GM12878 (cell line): ENCODE measurements at regions not wholly inside any gene's neighbourhood (a gene's known extent, or its start where the extent isn't known, plus 50 kb on each side); places are given as distances from the start of the nearest gene placed in this dataset.

Experiments used
- ATAC-seq: fragments of 200-7000 bp; cut with Tn5 transposase; 3 replicates; pipeline ENCODE4 v1.9.1; 2020; ENCODE audit warnings: mild to moderate bottlenecking, moderate library complexity
- BruUV-seq: library from RNA; stranded (reverse); fragments of 400-500 nt; replicated peaks from 2 replicates; lab custom pipeline; 2021; lab: Mats Ljungman, UMichigan
- CTCF ChIA-PET: fragments of 300-600 bp; sonication (Branson Sonifier 250); formaldehyde crosslinking; extraction: SDS; loops from one replicate; lab custom pipeline; 2021; ENCODE audit warnings: inconsistent platforms; lab: Yijun Ruan, JAX
- POLR2A ChIA-PET: fragments of 350-600 bp; formaldehyde crosslinking; extraction: SDS; loops from one replicate; lab custom pipeline; 2021; ENCODE audit warnings: inconsistent platforms; lab: Charles Lee
- RAD21 ChIA-PET: fragments of 300-600 bp; sonication (Branson Sonifier 250); formaldehyde crosslinking; loops from one replicate; lab custom pipeline; 2023; ENCODE audit warnings: antibody characterized with exemption; ENCODE audit not compliant: unreplicated experiment; lab: Charles Lee
- SMC1A ChIA-PET: fragments of 300-600 bp; sonication (Branson Sonifier 250); formaldehyde crosslinking; loops from one replicate; lab custom pipeline; 2023; ENCODE audit not compliant: unreplicated experiment, uncharacterized antibody; lab: Charles Lee
- DNase-seq: peaks from one replicate; pipeline ENCODE4 v3.0.0-alpha.2; 2011; ENCODE audit warnings: low read depth, low spot score
- FAIRE-seq: peaks from 3 replicates; lab custom pipeline; 2011; peaks lifted over from hg19 to GRCh38; lab: Jason Lieb, UNC
- H2AFZ ChIP-seq: 2 replicates; pipeline ENCODE4 v1.6.0; 2011; ENCODE audit warnings: low read depth, low read length, control low read depth; ENCODE audit not compliant: control insufficient read depth
- H3K27ac ChIP-seq: 2 replicates; pipeline ENCODE4 v1.5.1; 2011; ENCODE audit warnings: control low read depth; ENCODE audit not compliant: control insufficient read depth, insufficient read depth
- H3K27me3 ChIP-seq, 2 experiments: replicated peaks in 1 of 2; 2 replicates each; pipeline versions ENCODE4 v1.6.0 to v1.6.1; 2011; ENCODE audit warnings: low read length in 1 of 2; ENCODE audit not compliant: control insufficient read depth in 2 of 2, insufficient read depth in 2 of 2
- H3K36me3 ChIP-seq, 2 experiments: 2 replicates each; pipeline ENCODE4 v1.5.1; 2011; ENCODE audit warnings: low read length in 1 of 2; ENCODE audit not compliant: control insufficient read depth in 2 of 2, insufficient read depth in 2 of 2
- H3K4me1 ChIP-seq: 2 replicates; pipeline ENCODE4 v1.6.1; 2011; ENCODE audit warnings: mild to moderate bottlenecking, low read length, moderate library complexity, mixed read lengths; ENCODE audit not compliant: control insufficient read depth, insufficient read depth
- H3K4me2 ChIP-seq: 2 replicates; pipeline ENCODE4 v1.6.0; 2011; ENCODE audit warnings: control low read depth; ENCODE audit not compliant: control insufficient read depth, insufficient read depth
- H3K4me3 ChIP-seq: fragments of 200-600 bp; sonication (generic); 2 replicates; pipeline ENCODE4 v1.5.1; 2016
- H3K79me2 ChIP-seq: 2 replicates; pipeline ENCODE4 v1.6.0; 2011; ENCODE audit warnings: low read length; ENCODE audit not compliant: control insufficient read depth, insufficient read depth
- H3K9ac ChIP-seq: 2 replicates; pipeline ENCODE4 v1.8.0; 2011; ENCODE audit warnings: low read length, control low read depth, mixed read lengths; ENCODE audit not compliant: control insufficient read depth, insufficient read depth
- H3K9me3 ChIP-seq: replicated peaks from 3 replicates; pipeline ENCODE4 v1.5.1; 2011; ENCODE audit warnings: mild to moderate bottlenecking, low read length; ENCODE audit not compliant: control insufficient read depth, insufficient read depth
- H4K20me1 ChIP-seq: 2 replicates; pipeline ENCODE4 v1.6.0; 2011; ENCODE audit not compliant: control insufficient read depth, insufficient read depth
- ATF2 ChIP-seq: IDR thresholded peaks from 2 replicates; pipeline ENCODE4 v1.6.1; 2012; ENCODE audit warnings: low read length, inconsistent platforms
- IRF4 ChIP-seq: IDR thresholded peaks from 2 replicates; pipeline ENCODE4 v1.6.1; 2011; ENCODE audit warnings: low read depth, low read length
- MTA3 ChIP-seq: IDR thresholded peaks from 2 replicates; pipeline ENCODE4 v1.6.1; 2012; ENCODE audit warnings: low read length, inconsistent platforms, borderline replicate concordance
- NBN ChIP-seq: fragments of 450-650 bp; IDR thresholded peaks from 2 replicates; pipeline ENCODE4 v1.6.1; 2016
- RB1 ChIP-seq: fragments of 450-650 bp; formaldehyde crosslinking; IDR thresholded peaks from 2 replicates; pipeline ENCODE4 v1.6.1; 2017; ENCODE audit warnings: mild to moderate bottlenecking, borderline replicate concordance
- SMAD1 ChIP-seq: fragments of 450-650 bp; IDR thresholded peaks from 2 replicates; pipeline ENCODE4 v1.6.1; 2018; ENCODE audit warnings: mild to moderate bottlenecking, low read depth; ENCODE audit not compliant: partially characterized antibody
- SMAD5 ChIP-seq: IDR thresholded peaks from 2 replicates; pipeline ENCODE4 v1.6.1; 2016; ENCODE audit warnings: antibody characterized with exemption, low read depth
- SREBF2 ChIP-seq: IDR thresholded peaks from 2 replicates; pipeline ENCODE4 v1.6.1; 2012; ENCODE audit warnings: mild to moderate bottlenecking, low read length
- SRF ChIP-seq, 2 experiments: IDR thresholded peaks; 2 replicates each; pipeline ENCODE4 v1.6.1; 2011; ENCODE audit warnings: low read depth in 2 of 2, low read length in 2 of 2, mild to moderate bottlenecking in 1 of 2, moderate library complexity in 1 of 2
- TCF12 ChIP-seq: IDR thresholded peaks from 2 replicates; pipeline ENCODE4 v1.6.1; 2011; ENCODE audit warnings: low read depth, mild to moderate bottlenecking, low read length
- ZBTB33 ChIP-seq: fragments of 450-650 bp; IDR thresholded peaks from 2 replicates; pipeline ENCODE4 v1.6.1; 2017; ENCODE audit warnings: mild to moderate bottlenecking
- WGBS: methylation state at CpG from one replicate; pipeline ENCODE4 v1.1.6; 2016; ENCODE audit warnings: low lambda C conversion rate; ENCODE audit not compliant: insufficient replicate concordance, insufficient coverage; ENCODE audit errors: missing lambda C conversion rate; 5-methylcytosine and 5-hydroxymethylcytosine counted together
- in situ Hi-C: fragments of 300-500 bp; cut with MboI; formaldehyde crosslinking; loops from 9 replicates; pipeline ENCODE4 v1.14.3; 2018; ENCODE audit warnings: mixed read lengths
- intact Hi-C: fragments of 100-400 bp; cut with micrococcal nuclease; formaldehyde crosslinking; loops from one replicate; pipeline ENCODE4 v1.14.2; 2022; ENCODE audit not compliant: unreplicated experiment
- TF ChIP-seq, protein P1 (sequence below): IDR thresholded peaks from 2 replicates; pipeline ENCODE4 v1.6.1; 2012; ENCODE audit warnings: low read depth, low read length, improper control_type of control experiment
- TF ChIP-seq, protein P2 (sequence below): IDR thresholded peaks from 2 replicates; pipeline ENCODE4 v1.6.1; 2011; ENCODE audit warnings: borderline replicate concordance, low read depth, mild to moderate bottlenecking, moderate library complexity, mixed read lengths, low read length; ENCODE audit not compliant: insufficient read depth; ENCODE audit errors: extremely low read length
- TF ChIP-seq, protein P3 (sequence below): fragments of 450-650 bp; IDR thresholded peaks from 2 replicates; pipeline ENCODE4 v1.6.1; 2018; ENCODE audit warnings: borderline replicate concordance, mild to moderate bottlenecking; ENCODE audit not compliant: partially characterized antibody
- TF ChIP-seq, protein P4 (sequence below): IDR thresholded peaks from 2 replicates; pipeline ENCODE4 v1.6.1; 2011; ENCODE audit warnings: low read depth, mild to moderate bottlenecking, low read length, moderate library complexity, borderline replicate concordance; ENCODE audit errors: extremely low read depth

- no peak overlapping the region for H3K27ac ChIP-seq
- H3K79me2 ChIP-seq: no peaks in the 10 kb centered on the region
- no peaks in the 10 kb centered on the region for H3K36me3 ChIP-seq
- FAIRE-seq: no peak
- no peak overlapping the region for H3K4me2 ChIP-seq
- ChIA-PET POLR2A (no interaction called here), SMC1A (no interaction called here), CTCF (no interaction called here), RAD21 (no interaction called here)
- H3K4me1 ChIP-seq: no peaks in the 10 kb centered on the region
- H3K4me3 ChIP-seq: no peak overlapping the region
- intact Hi-C loops (no loop called here), in situ Hi-C loops (no loop called here)
- H3K27me3 ChIP-seq: peaks cover 0 to 4% of the 10 kb centered on the region in 2 experiments; a peak in 3 of 4 replicates
- no peaks in the 10 kb centered on the region for H3K9me3 ChIP-seq
- no peak for ATAC-seq
- H3K9ac ChIP-seq: no peak overlapping the region
- no peak for DNase-seq
- no peak overlapping the region for H2AFZ ChIP-seq
- BruUV-seq: no TSS peak
- H4K20me1 ChIP-seq: no peaks in the 10 kb centered on the region
- WGBS: 0% methylated on average over 4 of the region's 4 CpGs
- TF ChIP-seq MTA3: no peak
- no peak for TF ChIP-seq RB1
- no peak for TF ChIP-seq IRF4
- TF ChIP-seq ATF2: no peak
- TF ChIP-seq SRF (IDR thresholded peaks at IDR 0.05; ENCODE audit: low read depth in 2 of 2, low read length in 2 of 2): no peak
- TF ChIP-seq, protein P1, sequence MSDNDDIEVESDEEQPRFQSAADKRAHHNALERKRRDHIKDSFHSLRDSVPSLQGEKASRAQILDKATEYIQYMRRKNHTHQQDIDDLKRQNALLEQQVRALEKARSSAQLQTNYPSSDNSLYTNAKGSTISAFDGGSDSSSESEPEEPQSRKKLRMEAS: no peak
- TF ChIP-seq, protein P2, sequence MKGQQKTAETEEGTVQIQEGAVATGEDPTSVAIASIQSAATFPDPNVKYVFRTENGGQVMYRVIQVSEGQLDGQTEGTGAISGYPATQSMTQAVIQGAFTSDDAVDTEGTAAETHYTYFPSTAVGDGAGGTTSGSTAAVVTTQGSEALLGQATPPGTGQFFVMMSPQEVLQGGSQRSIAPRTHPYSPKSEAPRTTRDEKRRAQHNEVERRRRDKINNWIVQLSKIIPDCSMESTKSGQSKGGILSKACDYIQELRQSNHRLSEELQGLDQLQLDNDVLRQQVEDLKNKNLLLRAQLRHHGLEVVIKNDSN: no peak
- no peak for TF ChIP-seq TCF12
- TF ChIP-seq ZBTB33: no peak
- no peak for TF ChIP-seq SREBF2
- TF ChIP-seq, protein P3, sequence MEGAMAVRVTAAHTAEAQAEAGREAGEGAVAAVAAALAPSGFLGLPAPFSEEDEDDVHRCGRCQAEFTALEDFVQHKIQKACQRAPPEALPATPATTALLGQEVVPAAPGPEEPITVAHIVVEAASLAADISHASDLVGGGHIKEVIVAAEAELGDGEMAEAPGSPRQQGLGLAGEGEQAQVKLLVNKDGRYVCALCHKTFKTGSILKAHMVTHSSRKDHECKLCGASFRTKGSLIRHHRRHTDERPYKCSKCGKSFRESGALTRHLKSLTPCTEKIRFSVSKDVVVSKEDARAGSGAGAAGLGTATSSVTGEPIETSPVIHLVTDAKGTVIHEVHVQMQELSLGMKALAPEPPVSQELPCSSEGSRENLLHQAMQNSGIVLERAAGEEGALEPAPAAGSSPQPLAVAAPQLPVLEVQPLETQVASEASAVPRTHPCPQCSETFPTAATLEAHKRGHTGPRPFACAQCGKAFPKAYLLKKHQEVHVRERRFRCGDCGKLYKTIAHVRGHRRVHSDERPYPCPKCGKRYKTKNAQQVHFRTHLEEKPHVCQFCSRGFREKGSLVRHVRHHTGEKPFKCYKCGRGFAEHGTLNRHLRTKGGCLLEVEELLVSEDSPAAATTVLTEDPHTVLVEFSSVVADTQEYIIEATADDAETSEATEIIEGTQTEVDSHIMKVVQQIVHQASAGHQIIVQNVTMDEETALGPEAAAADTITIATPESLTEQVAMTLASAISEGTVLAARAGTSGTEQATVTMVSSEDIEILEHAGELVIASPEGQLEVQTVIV: no peak
- TF ChIP-seq SMAD5: no peak
- TF ChIP-seq NBN: no peak
- TF ChIP-seq, protein P4, sequence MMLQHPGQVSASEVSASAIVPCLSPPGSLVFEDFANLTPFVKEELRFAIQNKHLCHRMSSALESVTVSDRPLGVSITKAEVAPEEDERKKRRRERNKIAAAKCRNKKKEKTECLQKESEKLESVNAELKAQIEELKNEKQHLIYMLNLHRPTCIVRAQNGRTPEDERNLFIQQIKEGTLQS: no peak
- no peak for TF ChIP-seq SMAD1
Measured at GRCh38 chr2:128664499-128664971, 345.9 kb upstream of the HS6ST1 start.
